Mesenchymal stem cell (in vitro differentiated cells and primary cell): ENCODE measurements at regions not wholly inside any gene's neighbourhood (a gene's known extent, or its start where the extent isn't known, plus 50 kb on each side); places are given as distances from the start of the nearest gene placed in this dataset.
A peak's percentile ranks its signal among the peaks of the same experiment; 100 is the strongest.

Source experiments
- DNase-seq: peaks from one replicate; pipeline ENCODE4 v3.0.0-alpha.2; 2013
- H2AFZ ChIP-seq: one replicate; pipeline ENCODE4 v1.6.1; 2013; ENCODE audit warnings: low read depth, mild to moderate bottlenecking, control low read depth, inconsistent platforms, low read length, moderate library complexity
- H2AK5ac ChIP-seq: 2 replicates; pipeline ENCODE4 v1.6.1; 2013; ENCODE audit warnings: low read length, moderate library complexity, mild to moderate bottlenecking, inconsistent platforms; ENCODE audit not compliant: severe bottlenecking
- H2BK120ac ChIP-seq: one replicate; pipeline ENCODE4 v1.6.1; 2013; ENCODE audit warnings: low read depth, mild to moderate bottlenecking, inconsistent platforms, low read length, moderate library complexity
- H2BK12ac ChIP-seq, 2 experiments: one replicate each; pipeline ENCODE4 v1.6.1; 2013; ENCODE audit warnings: inconsistent platforms in 2 of 2, low read length in 2 of 2, mild to moderate bottlenecking in 2 of 2, moderate library complexity in 2 of 2, control low read depth in 1 of 2
- H2BK15ac ChIP-seq: one replicate; pipeline ENCODE4 v1.6.1; 2013; ENCODE audit warnings: mild to moderate bottlenecking, low read depth, inconsistent platforms; ENCODE audit not compliant: poor library complexity, severe bottlenecking
- H2BK5ac ChIP-seq: 2 replicates; pipeline ENCODE4 v1.6.1; 2013; ENCODE audit warnings: low read depth, mild to moderate bottlenecking, low read length, control low read depth, inconsistent platforms; ENCODE audit not compliant: poor library complexity, severe bottlenecking
- H3K14ac ChIP-seq, 2 experiments: one replicate each; pipeline ENCODE4 v1.6.1; 2013; ENCODE audit warnings: inconsistent platforms in 2 of 2, low read length in 2 of 2, control low read depth in 1 of 2, mild to moderate bottlenecking in 1 of 2, moderate library complexity in 1 of 2
- H3K18ac ChIP-seq, 2 experiments: one replicate each; pipeline ENCODE4 v1.6.1; 2013; ENCODE audit warnings: inconsistent platforms in 2 of 2, low read length in 2 of 2, control low read depth in 1 of 2, low read depth in 1 of 2, mild to moderate bottlenecking in 1 of 2
- H3K23ac ChIP-seq, 2 experiments: one replicate each; pipeline ENCODE4 v1.6.1; 2013; ENCODE audit warnings: inconsistent platforms in 2 of 2, low read length in 2 of 2, mild to moderate bottlenecking in 2 of 2, moderate library complexity in 2 of 2, control low read depth in 1 of 2
- H3K27ac ChIP-seq: 2 replicates; pipeline ENCODE4 v1.5.1; 2013; ENCODE audit warnings: mild to moderate bottlenecking, moderate library complexity, low read length, control low read depth, inconsistent platforms; ENCODE audit not compliant: poor library complexity, severe bottlenecking
- H3K27me3 ChIP-seq, 2 experiments: 2 replicates each; pipeline versions ENCODE4 v1.6.1 to v1.7.0; 2013; ENCODE audit warnings: low read length in 2 of 2, mild to moderate bottlenecking in 2 of 2, moderate library complexity in 2 of 2, control low read depth in 1 of 2, inconsistent platforms in 1 of 2; ENCODE audit not compliant: control insufficient read depth in 1 of 2, insufficient read depth in 1 of 2
- H3K36me3 ChIP-seq, 2 experiments: 2 replicates each; pipeline versions ENCODE4 v1.6.1 to v1.7.0; 2013; ENCODE audit warnings: low read length in 2 of 2, control low read depth in 1 of 2, inconsistent platforms in 1 of 2, low read depth in 1 of 2, mild to moderate bottlenecking in 1 of 2; ENCODE audit not compliant: insufficient read depth in 2 of 2, control insufficient read depth in 1 of 2
- H3K4ac ChIP-seq, 2 experiments: one replicate each; pipeline ENCODE4 v1.6.1; 2013; ENCODE audit warnings: inconsistent platforms in 2 of 2, low read length in 2 of 2, mild to moderate bottlenecking in 2 of 2, moderate library complexity in 2 of 2, control low read depth in 1 of 2, low read depth in 1 of 2
- H3K4me1 ChIP-seq: 2 replicates; pipeline ENCODE4 v1.6.1; 2013; ENCODE audit warnings: low read depth, low read length, control low read depth; ENCODE audit not compliant: control insufficient read depth, insufficient read depth
- H3K4me2 ChIP-seq: 2 replicates; pipeline ENCODE4 v1.6.1; 2013; ENCODE audit warnings: low read length, mild to moderate bottlenecking, inconsistent platforms; ENCODE audit not compliant: poor library complexity, severe bottlenecking
- H3K4me3 ChIP-seq, 2 experiments: 2 replicates each; pipeline versions ENCODE4 v1.5.1 to v1.7.0; 2013; ENCODE audit warnings: low read length in 2 of 2, mild to moderate bottlenecking in 2 of 2, control low read depth in 1 of 2, low read depth in 1 of 2; ENCODE audit not compliant: insufficient read depth in 1 of 2
- H3K79me1 ChIP-seq: replicated peaks from 2 replicates; pipeline ENCODE4 v1.6.1; 2013; ENCODE audit warnings: mild to moderate bottlenecking, control low read depth, low read length, inconsistent platforms; ENCODE audit not compliant: poor library complexity, severe bottlenecking
- H3K9ac ChIP-seq: 2 replicates; pipeline ENCODE4 v1.7.0; 2013; ENCODE audit warnings: mild to moderate bottlenecking, low read length, moderate library complexity
- H3K9me3 ChIP-seq: 2 replicates; pipeline ENCODE4 v1.7.0; 2013; ENCODE audit warnings: mild to moderate bottlenecking, low read length; ENCODE audit not compliant: control insufficient read depth
- H4K8ac ChIP-seq: one replicate; pipeline ENCODE4 v1.6.1; 2013; ENCODE audit warnings: inconsistent platforms, mild to moderate bottlenecking, low read length, moderate library complexity
- H4K91ac ChIP-seq: one replicate; pipeline ENCODE4 v1.6.1; 2013; ENCODE audit warnings: mild to moderate bottlenecking, low read length, inconsistent platforms
- WGBS: methylation state at CpG from one replicate; pipeline ENCODE4 v1.1.7; 2013; ENCODE audit warnings: mixed read lengths; 5-methylcytosine and 5-hydroxymethylcytosine counted together

- H3K9ac ChIP-seq: no peak overlapping the region
- 47% methylated on average over 5 of the region's 5 CpGs for WGBS
These were observed 123.9 kb upstream of the FOXN3 start for GRCh38 chr14:89540830-89541470.

GRCh38 chr14:89540009-89540829 is 123.2 kb upstream of the FOXN3 start:
- no peak overlapping the region for H2BK15ac ChIP-seq
- no peak overlapping the region for H3K4ac ChIP-seq
- no peak overlapping the region for H3K9ac ChIP-seq
- H3K4me3 ChIP-seq: no peak overlapping the region
- no peak overlapping the region for H3K27ac ChIP-seq
- H2AFZ ChIP-seq: no peak overlapping the region
- no peaks in the 10 kb centered on the region for H3K27me3 ChIP-seq
- peaks cover 10% of the 10 kb centered on the region for H3K79me1 ChIP-seq
- no peak overlapping the region for H2BK12ac ChIP-seq
- no peak overlapping the region for H3K23ac ChIP-seq
- H3K4me1 ChIP-seq: peaks cover 3% of the 10 kb centered on the region
- no peak overlapping the region for H2BK5ac ChIP-seq
- no peak overlapping the region for H3K18ac ChIP-seq
- H3K14ac ChIP-seq: no peak overlapping the region
- H3K4me2 ChIP-seq: no peak overlapping the region
- 92% methylated on average over 19 of the region's 20 CpGs for WGBS
- no peak overlapping the region for H2AK5ac ChIP-seq
- DNase-seq: no peak
- H3K9me3 ChIP-seq: no peaks in the 10 kb centered on the region
- H4K91ac ChIP-seq: no peak overlapping the region
- no peaks in the 10 kb centered on the region for H3K36me3 ChIP-seq
- no peak overlapping the region for H2BK120ac ChIP-seq
- H4K8ac ChIP-seq: no peak overlapping the region

More at GRCh38 chr14:89540830-89541470, 123.9 kb upstream of the FOXN3 start:
- Histone ChIP-seq H4K91ac (no peak overlapping the region), H4K8ac (no peak overlapping the region), H2AFZ (no peak overlapping the region), H3K9me3 (no peaks in the 10 kb centered on the region), H3K23ac (no peak overlapping the region), H2BK15ac (no peak overlapping the region), H3K4me2 (no peak overlapping the region), H2AK5ac (no peak overlapping the region), H3K4me1 (peaks cover 3% of the 10 kb centered on the region), H3K18ac (no peak overlapping the region), H2BK5ac (no peak overlapping the region), H3K4me3 (no peak overlapping the region), H3K4ac (no peak overlapping the region), H3K14ac (no peak overlapping the region), H2BK12ac (peak overlapping the region in 1 of 2 experiments; percentile 15), H3K79me1 (peaks cover 12% of the 10 kb centered on the region), H3K27ac (no peak overlapping the region), H3K27me3 (no peaks in the 10 kb centered on the region), H3K36me3 (no peaks in the 10 kb centered on the region), H2BK120ac (no peak overlapping the region)
- DNase-seq: peak; percentile 70

- no peak overlapping the region for H2BK120ac ChIP-seq
- no peak overlapping the region for H2AK5ac ChIP-seq
- H4K8ac ChIP-seq: no peak overlapping the region
- no peaks in the 10 kb centered on the region for H3K27me3 ChIP-seq
- H2BK5ac ChIP-seq: no peak overlapping the region
- no peak overlapping the region for H3K23ac ChIP-seq
- no peak overlapping the region for H4K91ac ChIP-seq
- no peak for DNase-seq
- H2AFZ ChIP-seq: no peak overlapping the region
- no peak overlapping the region for H3K27ac ChIP-seq
- no peak overlapping the region for H3K9ac ChIP-seq
- no peak overlapping the region for H2BK12ac ChIP-seq
- no peaks in the 10 kb centered on the region for H3K9me3 ChIP-seq
- H3K4me2 ChIP-seq: no peak overlapping the region
- no peak overlapping the region for H3K4me3 ChIP-seq
- no peak overlapping the region for H2BK15ac ChIP-seq
- no peak overlapping the region for H3K18ac ChIP-seq
- no peak overlapping the region for H3K14ac ChIP-seq
- no peak overlapping the region for H3K4ac ChIP-seq
- H3K79me1 ChIP-seq: peaks cover 10% of the 10 kb centered on the region
- no peaks in the 10 kb centered on the region for H3K36me3 ChIP-seq
- 93% methylated on average over 4 of the region's 4 CpGs for WGBS
- H3K4me1 ChIP-seq: peaks cover 5% of the 10 kb centered on the region
These were observed 120.9 kb upstream of the FOXN3 start for GRCh38 chr14:89537911-89538310.

GRCh38 chr14:89534902-89535685 is 118.1 kb upstream of the FOXN3 start:
- Histone ChIP-seq H4K8ac (no peak overlapping the region), H2BK12ac (no peak overlapping the region)
- 100% methylated on average over 2 of the region's 4 CpGs for WGBS

More at GRCh38 chr14:89534902-89535685, 118.1 kb upstream of the FOXN3 start:
- Histone ChIP-seq H3K9me3 (no peaks in the 10 kb centered on the region), H3K18ac (no peak overlapping the region), H3K4me3 (no peak overlapping the region), H4K91ac (no peak overlapping the region), H3K14ac (no peak overlapping the region), H3K36me3 (no peaks in the 10 kb centered on the region), H2BK5ac (no peak overlapping the region), H2AFZ (no peak overlapping the region), H3K4me2 (no peak overlapping the region), H2AK5ac (peak overlapping the region; percentile 15), H2BK15ac (no peak overlapping the region), H3K4ac (no peak overlapping the region), H3K79me1 (peaks cover 14% of the 10 kb centered on the region), H3K4me1 (peaks cover 2% of the 10 kb centered on the region), H3K27ac (no peak overlapping the region), H3K27me3 (no peaks in the 10 kb centered on the region), H2BK120ac (no peak overlapping the region), H3K9ac (no peak overlapping the region), H3K23ac (no peak overlapping the region)
- no peak for DNase-seq
